ENCODE measurements at regions not wholly inside any gene's neighbourhood (a gene's known extent, or its start where the extent isn't known, plus 50 kb on each side); places are given as distances from the start of the nearest gene placed in this dataset.
"Not testable (repeated sequence)": the region's sequence is repeated elsewhere in the genome, so short reads cannot be mapped to it uniquely, and the experiment has no call there.

- Histone ChIP-seq H3K27ac (no peak overlapping the region), H3K27me3 (no peaks in the 10 kb centered on the region), H3K36me3 (no peaks in the 10 kb centered on the region), H3K4me3 (no peak overlapping the region), H3K9me3 (no peaks in the 10 kb centered on the region), H3K4me1 (no peaks in the 10 kb centered on the region)
- TF ChIP-seq POLR2AphosphoS5 (IDR thresholded peaks at IDR 0.05): no peak
- TF ChIP-seq, protein P1, sequence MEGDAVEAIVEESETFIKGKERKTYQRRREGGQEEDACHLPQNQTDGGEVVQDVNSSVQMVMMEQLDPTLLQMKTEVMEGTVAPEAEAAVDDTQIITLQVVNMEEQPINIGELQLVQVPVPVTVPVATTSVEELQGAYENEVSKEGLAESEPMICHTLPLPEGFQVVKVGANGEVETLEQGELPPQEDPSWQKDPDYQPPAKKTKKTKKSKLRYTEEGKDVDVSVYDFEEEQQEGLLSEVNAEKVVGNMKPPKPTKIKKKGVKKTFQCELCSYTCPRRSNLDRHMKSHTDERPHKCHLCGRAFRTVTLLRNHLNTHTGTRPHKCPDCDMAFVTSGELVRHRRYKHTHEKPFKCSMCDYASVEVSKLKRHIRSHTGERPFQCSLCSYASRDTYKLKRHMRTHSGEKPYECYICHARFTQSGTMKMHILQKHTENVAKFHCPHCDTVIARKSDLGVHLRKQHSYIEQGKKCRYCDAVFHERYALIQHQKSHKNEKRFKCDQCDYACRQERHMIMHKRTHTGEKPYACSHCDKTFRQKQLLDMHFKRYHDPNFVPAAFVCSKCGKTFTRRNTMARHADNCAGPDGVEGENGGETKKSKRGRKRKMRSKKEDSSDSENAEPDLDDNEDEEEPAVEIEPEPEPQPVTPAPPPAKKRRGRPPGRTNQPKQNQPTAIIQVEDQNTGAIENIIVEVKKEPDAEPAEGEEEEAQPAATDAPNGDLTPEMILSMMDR (IDR thresholded peaks at IDR 0.05): no peak
- TF ChIP-seq EP300 (IDR thresholded peaks at IDR 0.05): no peak
- TF ChIP-seq POLR2A (IDR thresholded peaks at IDR 0.05): no peak
- intact Hi-C loops (cut with DNase I; ENCODE audit: low total_unique reads): no loop called here
- 61 to 64% (median 63%) methylated on average over 9 of the region's 9 CpGs for WGBS, 5 donors
- peak in 1 of 2 donors; percentile 32 for DNase-seq
These were observed 478.2 kb upstream of the DPH6 start for GRCh38 chr15:36024031-36024688.

GRCh38 chr15:36026627-36027283 is 480.8 kb upstream of the DPH6 start:
- H3K4me3 ChIP-seq: no peak overlapping the region
- no peaks in the 10 kb centered on the region for H3K27me3 ChIP-seq
- H3K36me3 ChIP-seq: no peaks in the 10 kb centered on the region
- 58 to 82% (median 75%) methylated on average over 7 of the region's 7 CpGs for WGBS, 5 donors
- intact Hi-C loops (cut with DNase I; ENCODE audit: low total_unique reads): no loop called here
- no peaks in the 10 kb centered on the region for H3K9me3 ChIP-seq
- no peak for DNase-seq
- H3K4me1 ChIP-seq: no peaks in the 10 kb centered on the region
- no peak overlapping the region for H3K27ac ChIP-seq
- TF ChIP-seq EP300 (IDR thresholded peaks at IDR 0.05) (no peak), POLR2A (IDR thresholded peaks at IDR 0.05) (no peak), POLR2AphosphoS5 (IDR thresholded peaks at IDR 0.05) (no peak)
- TF ChIP-seq, protein P1 (IDR thresholded peaks at IDR 0.05): no peak

- Histone ChIP-seq H3K36me3 (no peaks in the 10 kb centered on the region), H3K4me1 (no peaks in the 10 kb centered on the region), H3K27me3 (no peaks in the 10 kb centered on the region), H3K4me3 (no peak overlapping the region), H3K9me3 (no peaks in the 10 kb centered on the region), H3K27ac (no peak overlapping the region)
- DNase-seq: peak in 1 of 2 donors; percentile 6
- TF ChIP-seq, protein P1 (IDR thresholded peaks at IDR 0.05): no peak
- TF ChIP-seq EP300 (IDR thresholded peaks at IDR 0.05) (no peak), POLR2AphosphoS5 (IDR thresholded peaks at IDR 0.05) (no peak)
- intact Hi-C loops (cut with DNase I; ENCODE audit: low total_unique reads): no loop called here
- WGBS, 5 donors: 58 to 72% (median 65%) methylated on average over 5 of the region's 5 CpGs
These were observed 483.7 kb upstream of the DPH6 start for GRCh38 chr15:36029606-36030210.

- Histone ChIP-seq H3K27ac (no peak overlapping the region), H3K4me3 (no peak overlapping the region), H3K4me1 (no peaks in the 10 kb centered on the region), H3K27me3 (no peaks in the 10 kb centered on the region), H3K9me3 (no peaks in the 10 kb centered on the region), H3K36me3 (no peaks in the 10 kb centered on the region)
- intact Hi-C loops (cut with DNase I; ENCODE audit: low total_unique reads): no loop called here
- TF ChIP-seq POLR2A (IDR thresholded peaks at IDR 0.05) (no peak), POLR2AphosphoS5 (IDR thresholded peaks at IDR 0.05) (no peak), EP300 (IDR thresholded peaks at IDR 0.05) (no peak)
- TF ChIP-seq, protein P1 (IDR thresholded peaks at IDR 0.05): no peak
- 76 to 82% (median 78%) methylated on average over 5 of the region's 5 CpGs for WGBS, 5 donors
- DNase-seq: no peak
These were observed 494.1 kb upstream of the DPH6 start for GRCh38 chr15:36039996-36040572.

DNA sequence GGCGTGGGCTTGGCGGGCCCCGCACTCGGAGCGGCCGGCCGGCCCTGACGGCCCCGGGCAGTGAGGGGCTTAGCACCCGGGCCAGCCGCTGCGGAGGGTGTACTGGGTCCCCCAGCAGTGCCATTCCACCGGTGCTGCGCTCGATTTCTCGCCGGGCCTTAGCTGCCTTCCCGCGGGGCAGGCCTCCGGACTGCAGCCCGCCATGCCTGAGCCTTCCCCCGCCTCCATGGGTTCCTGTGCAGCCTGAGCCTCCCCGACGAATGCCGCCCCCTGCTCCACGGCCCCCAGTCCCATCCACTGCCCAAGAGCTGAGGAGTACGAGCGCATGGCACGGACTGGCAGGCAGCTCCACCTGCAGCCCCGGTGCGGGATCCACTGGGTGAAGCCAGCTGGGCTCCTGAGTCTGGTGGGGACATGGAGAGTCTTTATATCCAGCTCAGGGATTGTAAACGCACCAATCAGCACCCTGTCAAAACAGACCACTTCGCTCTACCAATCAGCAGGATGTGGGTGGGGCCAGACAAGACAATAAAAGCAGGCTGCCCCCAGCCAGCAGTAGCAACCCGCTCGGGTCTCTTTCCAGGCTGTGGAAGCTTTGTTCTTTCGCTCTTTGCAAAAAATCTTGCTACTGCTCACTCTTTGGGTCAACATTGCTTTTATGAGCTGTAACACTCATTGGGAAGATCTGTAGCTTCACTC is 501.2 kb upstream of the DPH6 start:
- H3K4me3 ChIP-seq; H3K27me3 ChIP-seq; H3K9me3 ChIP-seq; H3K4me1 ChIP-seq; H3K27ac ChIP-seq; H3K36me3 ChIP-seq; intact Hi-C loops (cut with DNase I; ENCODE audit: low total_unique reads); DNase-seq: not testable (repeated sequence)
- 91 to 95% (median 94%) methylated on average over 18 to 36 of the region's 36 CpGs for WGBS, 5 donors
